Loucy (cell line): ENCODE measurements at regions not wholly inside any gene's neighbourhood (a gene's known extent, or its start where the extent isn't known, plus 50 kb on each side); places are given as distances from the start of the nearest gene placed in this dataset.

Experiments used
- H2AFZ ChIP-seq: fragments of 200-600 bp; sonication (generic); 2 replicates; pipeline ENCODE4 v1.6.0; 2016; ENCODE audit warnings: antibody characterized with exemption, mild to moderate bottlenecking, low read length, moderate library complexity
- H3F3A ChIP-seq: fragments of 200-600 bp; 2 replicates; pipeline ENCODE4 v1.6.0; 2016; ENCODE audit warnings: antibody characterized with exemption, low read depth, mild to moderate bottlenecking
- H3K27me3 ChIP-seq: fragments of 200-600 bp; sonication (generic); 2 replicates; pipeline ENCODE4 v1.6.1; 2014; ENCODE audit warnings: low read length, mild to moderate bottlenecking; ENCODE audit not compliant: insufficient read depth, poor library complexity, severe bottlenecking
- H3K36me3 ChIP-seq: fragments of 200-600 bp; sonication (generic); 2 replicates; pipeline ENCODE4 v1.6.1; 2016; ENCODE audit warnings: low read length; ENCODE audit not compliant: insufficient read depth
- H3K4me1 ChIP-seq: fragments of 200-600 bp; sonication (generic); 2 replicates; pipeline ENCODE4 v1.5.1; 2014; ENCODE audit warnings: low read length, mild to moderate bottlenecking; ENCODE audit not compliant: insufficient read depth, poor library complexity, severe bottlenecking
- H3K4me2 ChIP-seq: fragments of 200-600 bp; sonication (generic); 2 replicates; pipeline ENCODE4 v1.6.0; 2014; ENCODE audit warnings: antibody characterized with exemption, low read length, low read depth, mild to moderate bottlenecking; ENCODE audit not compliant: poor library complexity, severe bottlenecking
- H3K4me3 ChIP-seq: fragments of 200-600 bp; sonication (generic); 2 replicates; pipeline ENCODE4 v1.5.1; 2014; ENCODE audit warnings: low read length, mild to moderate bottlenecking, mixed read lengths; ENCODE audit not compliant: poor library complexity, severe bottlenecking
- H3K79me2 ChIP-seq: fragments of 200-600 bp; sonication (generic); 2 replicates; pipeline ENCODE4 v1.6.1; 2014; ENCODE audit warnings: low read length; ENCODE audit not compliant: insufficient read depth
- H3K9ac ChIP-seq: fragments of 200-600 bp; sonication (generic); 2 replicates; pipeline ENCODE4 v1.6.0; 2014; ENCODE audit warnings: mild to moderate bottlenecking, low read depth, low read length, moderate library complexity; ENCODE audit not compliant: poor library complexity, severe bottlenecking
- H3K9me2 ChIP-seq: fragments of 200-600 bp; sonication (generic); replicated peaks from 2 replicates; pipeline ENCODE4 v1.6.1; 2016; ENCODE audit warnings: low read depth, low read length, mixed read lengths
- H3K9me3 ChIP-seq: fragments of 200-600 bp; sonication (generic); 2 replicates; pipeline ENCODE4 v1.6.1; 2014; ENCODE audit warnings: mild to moderate bottlenecking, antibody characterized with exemption, low read length, low read depth; ENCODE audit not compliant: insufficient read depth
- H4K20me1 ChIP-seq: fragments of 200-600 bp; sonication (generic); 2 replicates; pipeline ENCODE4 v1.6.0; 2014; ENCODE audit warnings: antibody characterized with exemption, low read length, mild to moderate bottlenecking; ENCODE audit not compliant: insufficient read depth, poor library complexity, severe bottlenecking
- CTCF ChIP-seq: fragments of 200-600 bp; sonication (generic); conservative IDR thresholded peaks from 2 replicates; pipeline ENCODE4 v1.5.1; 2014; ENCODE audit warnings: mild to moderate bottlenecking, antibody characterized with exemption, low read length
- EZH2phosphoT487 ChIP-seq: fragments of 200-600 bp; IDR thresholded peaks from 2 replicates; pipeline ENCODE4 v1.6.1; 2018; ENCODE audit warnings: antibody characterized with exemption, mild to moderate bottlenecking, moderate library complexity, borderline replicate concordance

DNA sequence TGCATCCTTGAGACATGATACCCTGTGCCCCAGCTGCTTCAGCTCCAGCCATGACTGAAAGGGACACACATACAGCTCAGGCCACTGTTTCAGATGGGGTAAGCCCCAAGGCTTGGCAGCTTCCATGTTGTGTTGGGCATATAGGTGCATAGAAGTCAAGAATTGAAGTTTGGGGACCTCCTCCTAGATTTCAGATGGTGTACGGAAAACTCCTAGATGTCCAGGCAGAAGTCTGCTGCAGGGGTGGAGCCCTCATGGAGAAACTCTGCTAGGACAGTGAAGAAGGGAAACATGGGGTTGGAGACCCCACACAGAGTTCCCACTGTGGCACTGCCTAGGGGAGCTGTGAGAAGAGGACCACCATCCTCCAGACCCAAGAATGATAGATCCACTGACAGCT lies 1379.0 kb upstream of the MAP3K7 start:
- no peak for TF ChIP-seq CTCF
- TF ChIP-seq EZH2phosphoT487, result no peak
- Histone ChIP-seq H3K4me2 (no peak overlapping the region), H3K36me3 (no peaks in the 10 kb centered on the region), H3K4me1 (no peaks in the 10 kb centered on the region), H3K9ac (no peak overlapping the region), H3K27me3 (no peaks in the 10 kb centered on the region), H4K20me1 (no peaks in the 10 kb centered on the region), H3K9me2 (no peaks in the 10 kb centered on the region), H3K9me3 (no peaks in the 10 kb centered on the region; the same call in 1 of the 2 replicates), H3K4me3 (no peak overlapping the region), H3K79me2 (no peaks in the 10 kb centered on the region), H2AFZ (no peak overlapping the region), H3F3A (no peaks in the 10 kb centered on the region)

- Histone ChIP-seq H2AFZ (no peak overlapping the region), H3K79me2 (no peaks in the 10 kb centered on the region), H4K20me1 (no peaks in the 10 kb centered on the region), H3K4me3 (no peak overlapping the region), H3K4me1 (no peaks in the 10 kb centered on the region), H3K27me3 (no peaks in the 10 kb centered on the region), H3K4me2 (no peak overlapping the region), H3K9me2 (no peaks in the 10 kb centered on the region), H3K36me3 (no peaks in the 10 kb centered on the region), H3F3A (no peaks in the 10 kb centered on the region), H3K9me3 (no peaks in the 10 kb centered on the region; the same call in 1 of the 2 replicates), H3K9ac (no peak overlapping the region)
- no peak for TF ChIP-seq EZH2phosphoT487
Measured at GRCh38 chr6:91961671-91962070, 1374.8 kb upstream of the MAP3K7 start.

- H3K9ac ChIP-seq, result no peak overlapping the region
- no peaks in the 10 kb centered on the region for H4K20me1 ChIP-seq
- no peak for TF ChIP-seq EZH2phosphoT487
- no peak for TF ChIP-seq CTCF
- H3K4me2 ChIP-seq, result no peak overlapping the region
- no peaks in the 10 kb centered on the region for H3K9me2 ChIP-seq
- H3K27me3 ChIP-seq, result no peaks in the 10 kb centered on the region
- no peak overlapping the region for H2AFZ ChIP-seq
- no peaks in the 10 kb centered on the region for H3F3A ChIP-seq
- no peaks in the 10 kb centered on the region for H3K79me2 ChIP-seq
- H3K9me3 ChIP-seq, result no peaks in the 10 kb centered on the region
- no peaks in the 10 kb centered on the region for H3K4me1 ChIP-seq
- H3K36me3 ChIP-seq, result no peaks in the 10 kb centered on the region
- H3K4me3 ChIP-seq, result no peak overlapping the region
Measured at GRCh38 chr6:91961236-91961635, 1374.4 kb upstream of the MAP3K7 start.

DNA sequence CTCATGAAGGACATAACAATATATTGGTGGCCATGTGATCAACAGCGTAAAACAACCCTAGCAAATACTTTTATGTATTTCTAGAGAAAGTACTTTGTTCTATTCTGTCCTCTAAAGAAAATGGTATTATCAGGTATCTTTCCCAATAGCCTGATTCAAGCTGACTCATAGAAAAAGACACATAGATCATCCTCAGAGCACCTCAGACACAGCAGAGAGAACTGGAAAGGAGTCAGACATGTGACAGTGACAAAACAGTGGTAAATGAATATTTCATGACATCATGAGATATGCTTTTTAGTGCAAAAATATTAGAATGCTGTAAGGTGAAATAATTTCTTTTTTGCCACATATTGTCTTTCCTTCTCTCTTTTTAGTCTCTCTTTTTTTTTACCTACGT lies 1355.0 kb upstream of the MAP3K7 start:
- Histone ChIP-seq H3K36me3 (no peaks in the 10 kb centered on the region), H3K4me3 (no peak overlapping the region), H3F3A (no peaks in the 10 kb centered on the region), H3K4me2 (no peak overlapping the region), H2AFZ (no peak overlapping the region), H3K79me2 (no peaks in the 10 kb centered on the region), H3K9me3 (no peaks in the 10 kb centered on the region; the same call in 1 of the 2 replicates), H3K4me1 (no peaks in the 10 kb centered on the region), H3K9ac (no peak overlapping the region), H3K27me3 (no peaks in the 10 kb centered on the region), H3K9me2 (no peaks in the 10 kb centered on the region), H4K20me1 (no peaks in the 10 kb centered on the region)
- TF ChIP-seq CTCF (no peak), EZH2phosphoT487 (no peak)
